GM12878 (cell line): ENCODE measurements at regions not wholly inside any gene's neighbourhood (a gene's known extent, or its start where the extent isn't known, plus 50 kb on each side); places are given as distances from the start of the nearest gene placed in this dataset.

ENCODE experiments used
- CEBPB ChIP-seq, 2 experiments: fragments of 150-350 bp in 1 of 2; IDR thresholded peaks; 2 replicates each; pipeline ENCODE4 v1.6.1; 2012 to 2014; ENCODE audit warnings: low read depth in 2 of 2, low read length in 2 of 2, borderline replicate concordance in 1 of 2, inconsistent platforms in 1 of 2
- CHD1 ChIP-seq: IDR thresholded peaks from 2 replicates; pipeline ENCODE4 v1.6.1; 2012; ENCODE audit warnings: low read depth, low read length, improper control_type of control experiment
- CTCF ChIP-seq, 3 experiments: IDR thresholded peaks in 2 of 3; conservative IDR thresholded peaks in 1 of 3; 2 replicates each; pipeline ENCODE4 v1.5.1; 2011; ENCODE audit warnings: low read depth in 3 of 3, low read length in 3 of 3, mild to moderate bottlenecking in 3 of 3, control low read depth in 2 of 3, moderate library complexity in 2 of 3, inconsistent platforms in 1 of 3, mixed read lengths in 1 of 3; ENCODE audit not compliant: control insufficient read depth in 2 of 3, insufficient read depth in 1 of 3; ENCODE audit errors: extremely low read depth in 1 of 3
- DPF2 ChIP-seq: fragments of 450-650 bp; IDR thresholded peaks from 2 replicates; pipeline ENCODE4 v1.6.1; 2017; ENCODE audit warnings: mild to moderate bottlenecking
- EGR1 ChIP-seq, 2 experiments: IDR thresholded peaks; 1 replicate in 1 of 2; 2 replicates in 1 of 2; pipeline ENCODE4 v1.6.1; 2011 to 2012; ENCODE audit warnings: low read depth in 2 of 2, low read length in 2 of 2, borderline replicate concordance in 1 of 2, mild to moderate bottlenecking in 1 of 2, moderate library complexity in 1 of 2
- EZH2 ChIP-seq: IDR thresholded peaks from 2 replicates; pipeline ENCODE4 v1.6.1; 2012; ENCODE audit warnings: low read depth, mild to moderate bottlenecking, control low read depth, inconsistent platforms, low read length, borderline replicate concordance; ENCODE audit not compliant: control insufficient read depth
- POLR2A ChIP-seq: IDR thresholded peaks from 2 replicates; pipeline ENCODE4 v1.6.1; 2011; ENCODE audit warnings: low read depth, mild to moderate bottlenecking, low read length
- RCOR1 ChIP-seq: conservative IDR thresholded peaks from 2 replicates; pipeline ENCODE4 v1.6.1; 2012; ENCODE audit warnings: low read depth, low read length, improper control_type of control experiment
- RUNX3 ChIP-seq: IDR thresholded peaks from 2 replicates; pipeline ENCODE4 v1.6.1; 2012; ENCODE audit warnings: low read length, inconsistent platforms
- SIX5 ChIP-seq: IDR thresholded peaks from 2 replicates; pipeline ENCODE4 v1.6.1; 2011; ENCODE audit warnings: mild to moderate bottlenecking, low read depth, low read length, moderate library complexity; ENCODE audit not compliant: severe bottlenecking
- SREBF1 ChIP-seq: IDR thresholded peaks from 2 replicates; pipeline ENCODE4 v1.6.1; 2012; ENCODE audit warnings: mild to moderate bottlenecking, low read length
- STAT3 ChIP-seq: IDR thresholded peaks from 2 replicates; pipeline ENCODE4 v1.6.1; 2011; ENCODE audit warnings: low read depth, low read length, improper control_type of control experiment
- ZBTB40 ChIP-seq: fragments of 450-650 bp; IDR thresholded peaks from 2 replicates; pipeline ENCODE4 v1.6.1; 2016; ENCODE audit warnings: mild to moderate bottlenecking, moderate library complexity, borderline replicate concordance
- ZNF274 ChIP-seq: IDR thresholded peaks from one replicate; pipeline ENCODE4 v1.8.0; 2011; ENCODE audit not compliant: insufficient read length, insufficient read depth

- TF ChIP-seq STAT3 (no peak), EZH2 (no peak), POLR2A (no peak), EGR1 (IDR thresholded peaks at IDR 0.05; ENCODE audit: borderline replicate concordance in 1 of 2, low read depth in 2 of 2, low read length in 2 of 2) (no peak), SIX5 (no peak), ZBTB40 (no peak), CTCF (IDR thresholded peaks at IDR 0.05 in 2 of 3, conservative IDR thresholded peaks at IDR 0.05 in 1 of 3; ENCODE audit: control insufficient read depth in 2 of 3, extremely low read depth in 1 of 3, insufficient read depth in 1 of 3, low read depth in 3 of 3, low read length in 3 of 3) (no peak), CEBPB (IDR thresholded peaks at IDR 0.05; ENCODE audit: borderline replicate concordance in 1 of 2, low read depth in 2 of 2, low read length in 2 of 2) (no peak), RUNX3 (no peak), CHD1 (no peak), SREBF1 (no peak), DPF2 (no peak), RCOR1 (no peak), ZNF274 (no peak)
These were observed 274.8 kb downstream of the SP3 start for GRCh38 chr2:173690349-173690748.
